Progenitor cell of endocrine pancreas (in vitro differentiated cells): ENCODE measurements at regions not wholly inside any gene's neighbourhood (a gene's known extent, or its start where the extent isn't known, plus 50 kb on each side); places are given as distances from the start of the nearest gene placed in this dataset.

ENCODE experiments used
- DNase-seq: peaks from one replicate; pipeline ENCODE4 v3.0.0; 2021; ENCODE audit warnings: low spot score; ENCODE audit not compliant: unreplicated experiment
- H3K27ac Mint-ChIP-seq: 2 replicates; pipeline ENCODE4 v1.8.0; 2021; ENCODE audit warnings: mild to moderate bottlenecking, moderate library complexity, mixed read lengths
- H3K27me3 Mint-ChIP-seq: 2 replicates; pipeline ENCODE4 v1.8.0; 2021; ENCODE audit warnings: mixed read lengths
- H3K36me3 Mint-ChIP-seq: 2 replicates; pipeline ENCODE4 v1.8.0; 2022; ENCODE audit warnings: mixed read lengths; ENCODE audit not compliant: insufficient read depth
- H3K4me1 Mint-ChIP-seq: 2 replicates; pipeline ENCODE4 v1.8.0; 2021; ENCODE audit warnings: low read depth, mixed read lengths
- H3K4me3 Mint-ChIP-seq: 2 replicates; pipeline ENCODE4 v1.8.0; 2021; ENCODE audit warnings: low read depth, mild to moderate bottlenecking, moderate library complexity, mixed read lengths
- H3K9me3 Mint-ChIP-seq: 2 replicates; pipeline ENCODE4 v1.8.0; 2021; ENCODE audit warnings: low read depth, mixed read lengths
- TF ChIP-seq, protein P1 (sequence below): fragments of 200-600 bp; sonication (generic); IDR thresholded peaks from one replicate; pipeline ENCODE4 v1.5.0; 2021; ENCODE audit warnings: antibody characterized with exemption, mild to moderate bottlenecking; ENCODE audit not compliant: unreplicated experiment

DNA sequence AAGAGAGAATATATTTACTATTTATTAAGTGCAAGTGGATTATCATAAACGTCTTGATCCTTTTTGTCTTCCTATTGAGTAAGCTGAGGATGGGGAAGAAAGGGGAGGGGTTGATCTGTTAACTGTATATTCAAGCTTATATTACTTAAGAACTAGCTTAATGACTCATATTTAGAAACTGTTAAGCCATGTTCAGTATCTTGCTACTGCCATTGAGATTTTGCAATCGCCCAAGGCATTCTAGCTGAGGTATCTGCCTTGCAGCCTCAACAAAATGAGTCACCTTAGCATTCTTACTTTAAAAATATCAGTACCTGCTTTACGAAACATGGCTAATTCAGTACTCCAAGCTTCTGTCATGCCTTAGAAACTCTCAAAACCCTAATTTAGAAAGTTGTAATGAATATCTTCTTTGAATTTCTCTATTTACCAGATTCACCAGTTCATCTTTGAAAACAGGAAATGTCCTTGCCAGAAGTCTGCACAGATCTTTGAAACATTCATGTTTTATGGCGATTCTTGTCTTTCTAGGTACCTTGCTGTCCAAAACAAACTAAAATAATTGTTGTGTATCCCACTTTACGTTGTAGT, 76.1 kb downstream of the ALG10B start:
- DNase-seq: no peak
- Mint-ChIP-seq H3K4me1 (peaks cover 2% of the 10 kb centered on the region), H3K27ac (no peak overlapping the region), H3K27me3 (no peaks in the 10 kb centered on the region), H3K9me3 (peaks cover 10% of the 10 kb centered on the region), H3K4me3 (no peak overlapping the region), H3K36me3 (no peaks in the 10 kb centered on the region)
- TF ChIP-seq, protein P1, sequence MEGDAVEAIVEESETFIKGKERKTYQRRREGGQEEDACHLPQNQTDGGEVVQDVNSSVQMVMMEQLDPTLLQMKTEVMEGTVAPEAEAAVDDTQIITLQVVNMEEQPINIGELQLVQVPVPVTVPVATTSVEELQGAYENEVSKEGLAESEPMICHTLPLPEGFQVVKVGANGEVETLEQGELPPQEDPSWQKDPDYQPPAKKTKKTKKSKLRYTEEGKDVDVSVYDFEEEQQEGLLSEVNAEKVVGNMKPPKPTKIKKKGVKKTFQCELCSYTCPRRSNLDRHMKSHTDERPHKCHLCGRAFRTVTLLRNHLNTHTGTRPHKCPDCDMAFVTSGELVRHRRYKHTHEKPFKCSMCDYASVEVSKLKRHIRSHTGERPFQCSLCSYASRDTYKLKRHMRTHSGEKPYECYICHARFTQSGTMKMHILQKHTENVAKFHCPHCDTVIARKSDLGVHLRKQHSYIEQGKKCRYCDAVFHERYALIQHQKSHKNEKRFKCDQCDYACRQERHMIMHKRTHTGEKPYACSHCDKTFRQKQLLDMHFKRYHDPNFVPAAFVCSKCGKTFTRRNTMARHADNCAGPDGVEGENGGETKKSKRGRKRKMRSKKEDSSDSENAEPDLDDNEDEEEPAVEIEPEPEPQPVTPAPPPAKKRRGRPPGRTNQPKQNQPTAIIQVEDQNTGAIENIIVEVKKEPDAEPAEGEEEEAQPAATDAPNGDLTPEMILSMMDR: no peak

DNA sequence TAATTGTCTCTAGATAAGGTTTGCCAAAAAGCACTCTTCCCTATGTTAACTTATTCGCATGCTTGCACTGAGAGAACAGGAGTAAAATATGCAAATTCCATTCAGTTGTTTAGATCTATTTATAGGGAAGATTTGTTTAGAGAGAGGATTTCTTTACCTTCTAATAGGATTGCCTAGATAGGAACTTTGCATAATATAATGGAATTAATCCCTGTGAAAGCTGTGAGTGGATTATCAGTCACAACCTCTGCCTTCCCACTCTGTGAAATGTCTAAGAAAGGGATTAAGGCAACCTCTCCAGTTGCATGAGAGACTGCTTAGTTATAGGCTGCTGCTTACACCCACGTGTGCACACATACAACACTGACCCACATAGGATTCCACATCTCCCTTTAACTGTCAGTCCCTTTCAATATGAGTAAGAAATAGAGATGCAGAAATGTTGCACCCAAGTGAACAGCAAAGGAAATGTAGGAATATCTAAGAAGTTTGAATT, 83.2 kb downstream of the ALG10B start:
- no peaks in the 10 kb centered on the region for H3K4me1 Mint-ChIP-seq
- H3K27ac Mint-ChIP-seq: no peak overlapping the region
- TF ChIP-seq, protein P1: no peak
- no peaks in the 10 kb centered on the region for H3K27me3 Mint-ChIP-seq
- no peaks in the 10 kb centered on the region for H3K36me3 Mint-ChIP-seq
- no peak overlapping the region for H3K4me3 Mint-ChIP-seq
- H3K9me3 Mint-ChIP-seq: peaks cover 17% of the 10 kb centered on the region
- DNase-seq: no peak

DNA sequence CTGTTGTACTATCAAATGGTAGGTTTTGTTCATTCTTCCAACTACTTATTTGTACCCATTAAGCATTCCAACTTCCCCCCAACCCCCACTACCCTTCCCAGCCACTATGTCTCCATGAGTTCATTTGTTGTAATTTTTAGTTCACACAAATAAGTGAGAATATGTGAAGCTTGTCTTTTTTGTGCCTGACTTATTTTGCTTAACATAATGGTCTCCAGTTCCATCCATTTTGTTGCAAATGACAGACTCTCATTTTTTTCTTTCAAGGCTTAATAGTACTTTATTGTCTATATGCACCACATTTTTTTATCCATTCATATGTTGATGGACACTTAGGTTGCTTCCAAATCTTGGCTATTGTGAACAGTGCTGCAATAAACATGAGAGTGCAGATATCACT, 86.2 kb downstream of the ALG10B start:
- peaks cover 13% of the 10 kb centered on the region for H3K9me3 Mint-ChIP-seq
- H3K36me3 Mint-ChIP-seq: no peaks in the 10 kb centered on the region
- H3K4me1 Mint-ChIP-seq: no peaks in the 10 kb centered on the region
- no peaks in the 10 kb centered on the region for H3K27me3 Mint-ChIP-seq
- no peak for DNase-seq
- no peak overlapping the region for H3K27ac Mint-ChIP-seq
- no peak overlapping the region for H3K4me3 Mint-ChIP-seq
- TF ChIP-seq, protein P1: no peak

DNA sequence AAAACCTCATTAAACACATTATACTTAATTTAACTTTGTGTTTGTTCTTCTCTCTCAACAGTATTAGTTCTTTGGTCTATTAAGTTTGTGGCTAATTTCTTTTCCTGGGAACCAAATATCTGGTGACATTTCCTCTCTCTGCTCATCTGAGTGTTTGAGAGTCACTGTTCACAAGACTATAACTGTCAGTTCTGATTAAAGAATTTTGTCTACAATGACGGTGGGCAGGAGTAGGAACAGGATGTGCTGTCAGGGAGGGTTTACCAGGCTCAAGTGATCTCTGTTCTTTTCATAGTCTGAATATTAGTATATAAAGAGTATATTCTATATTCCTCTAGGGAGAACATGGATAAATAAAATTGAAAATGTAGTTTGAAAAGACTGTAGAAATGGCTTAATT, 92.9 kb downstream of the ALG10B start:
- Mint-ChIP-seq H3K9me3 (peaks cover 5% of the 10 kb centered on the region), H3K4me3 (no peak overlapping the region), H3K36me3 (no peaks in the 10 kb centered on the region), H3K4me1 (no peaks in the 10 kb centered on the region), H3K27ac (no peak overlapping the region), H3K27me3 (no peaks in the 10 kb centered on the region)
- TF ChIP-seq, protein P1: no peak
- no peak for DNase-seq

DNA sequence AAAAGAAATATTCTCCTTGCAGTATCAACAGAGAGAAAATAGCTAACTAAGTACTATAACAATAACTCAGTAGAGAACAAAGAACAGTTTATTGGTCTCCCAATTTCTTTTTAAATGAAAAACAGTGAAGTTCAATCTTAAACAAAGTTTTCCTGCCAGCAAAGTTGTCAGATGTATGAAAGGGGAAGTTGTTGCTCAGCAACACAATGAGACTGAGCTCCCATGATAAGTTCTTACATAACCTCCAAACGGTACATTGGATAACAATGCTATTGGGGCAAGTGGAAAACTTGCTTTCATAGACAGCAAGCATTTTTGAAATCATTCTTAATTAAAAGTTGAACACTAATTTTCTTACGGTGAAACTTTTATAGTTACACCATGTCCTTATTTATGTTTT, 94.9 kb downstream of the ALG10B start:
- DNase-seq: no peak
- no peak overlapping the region for H3K4me3 Mint-ChIP-seq
- H3K36me3 Mint-ChIP-seq: no peaks in the 10 kb centered on the region
- H3K27ac Mint-ChIP-seq: no peak overlapping the region
- peaks cover 4% of the 10 kb centered on the region for H3K9me3 Mint-ChIP-seq
- TF ChIP-seq, protein P1: no peak
- H3K4me1 Mint-ChIP-seq: no peaks in the 10 kb centered on the region
- H3K27me3 Mint-ChIP-seq: no peaks in the 10 kb centered on the region
